ENCODE measurements at regions not wholly inside any gene's neighbourhood (a gene's known extent, or its start where the extent isn't known, plus 50 kb on each side); places are given as distances from the start of the nearest gene placed in this dataset.
"Not testable (repeated sequence)": the region's sequence is repeated elsewhere in the genome, so short reads cannot be mapped to it uniquely, and the experiment has no call there.

DNA sequence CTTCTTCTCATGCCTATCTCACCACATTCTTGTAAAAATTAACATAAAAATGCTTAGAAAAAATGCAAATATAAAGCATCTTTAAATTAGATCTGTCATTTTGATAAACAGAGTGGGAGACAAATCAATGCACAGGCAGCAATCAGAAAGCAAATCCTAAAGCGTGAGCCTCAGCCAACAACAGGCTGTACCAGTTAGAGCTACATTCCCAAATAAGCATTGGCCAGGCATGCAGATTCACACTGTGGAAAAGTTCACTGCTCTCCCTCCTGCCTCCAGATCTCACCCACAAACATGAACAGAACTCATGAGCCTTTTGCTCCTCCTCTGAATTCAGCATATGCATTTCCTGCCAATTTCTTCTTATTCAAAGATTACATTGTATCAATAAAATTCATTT lies 115.2 kb upstream of the FAT3 start:
- DNase-seq = no peak

GRCh38 chr11:92107331-92107730 lies 117.3 kb upstream of the FAT3 start:
- no peak for DNase-seq

GRCh38 chr11:92104349-92104748 lies 120.3 kb upstream of the FAT3 start:
- DNase-seq = no peak

- DNase-seq = no peak
These were observed 122.7 kb upstream of the FAT3 start for GRCh38 chr11:92101920-92102319.

DNA sequence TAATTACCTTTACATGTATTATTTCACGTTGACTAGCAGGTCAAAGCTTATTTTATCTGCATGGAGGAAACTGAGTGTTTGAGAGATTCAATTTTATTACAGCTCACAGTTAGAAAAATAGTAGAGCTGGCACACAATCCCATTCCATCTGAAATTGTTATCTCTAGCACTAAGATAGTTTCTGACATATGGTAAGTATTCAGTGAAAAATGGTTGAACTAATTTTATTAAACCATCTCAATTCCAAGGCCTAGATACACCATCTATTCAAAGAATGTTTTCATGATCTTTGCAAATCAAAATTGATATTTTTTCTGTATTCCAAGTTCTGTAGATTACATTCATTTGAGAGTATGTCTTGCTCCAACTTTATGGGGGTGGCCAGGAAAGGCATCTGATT lies 125.4 kb upstream of the FAT3 start:
- no peak for DNase-seq

DNA sequence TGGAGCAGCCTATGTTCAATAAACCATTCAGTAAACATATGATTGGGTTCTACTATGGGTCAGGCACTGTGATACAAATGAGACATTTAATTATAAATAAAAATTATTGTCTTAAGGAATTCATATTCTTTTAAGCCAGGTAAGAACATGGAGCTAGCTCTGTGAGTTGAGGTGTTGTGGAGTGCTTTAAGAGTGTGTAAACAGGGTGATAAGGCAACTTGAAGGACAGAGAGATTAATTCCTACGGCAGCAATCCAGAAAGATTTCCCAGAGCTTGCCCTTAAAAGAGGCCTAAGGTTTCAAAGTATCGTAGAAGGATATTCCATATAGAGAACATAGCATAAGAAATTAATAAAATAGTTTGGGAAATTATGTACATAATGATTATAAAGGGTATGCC lies 126.4 kb upstream of the FAT3 start:
- DNase-seq = no peak

- DNase-seq = no peak
These were observed 136.7 kb upstream of the FAT3 start for GRCh38 chr11:92087725-92088537.

- no peak for DNase-seq
These were observed 141.5 kb upstream of the FAT3 start for GRCh38 chr11:92083123-92083522.

- DNase-seq = no peak
These were observed 142.0 kb upstream of the FAT3 start for GRCh38 chr11:92082652-92083051.

GRCh38 chr11:92074498-92074897 lies 150.1 kb upstream of the FAT3 start:
- not testable (repeated sequence) for DNase-seq

- no peak for DNase-seq
These were observed 153.0 kb upstream of the FAT3 start for GRCh38 chr11:92071660-92072059.

DNA sequence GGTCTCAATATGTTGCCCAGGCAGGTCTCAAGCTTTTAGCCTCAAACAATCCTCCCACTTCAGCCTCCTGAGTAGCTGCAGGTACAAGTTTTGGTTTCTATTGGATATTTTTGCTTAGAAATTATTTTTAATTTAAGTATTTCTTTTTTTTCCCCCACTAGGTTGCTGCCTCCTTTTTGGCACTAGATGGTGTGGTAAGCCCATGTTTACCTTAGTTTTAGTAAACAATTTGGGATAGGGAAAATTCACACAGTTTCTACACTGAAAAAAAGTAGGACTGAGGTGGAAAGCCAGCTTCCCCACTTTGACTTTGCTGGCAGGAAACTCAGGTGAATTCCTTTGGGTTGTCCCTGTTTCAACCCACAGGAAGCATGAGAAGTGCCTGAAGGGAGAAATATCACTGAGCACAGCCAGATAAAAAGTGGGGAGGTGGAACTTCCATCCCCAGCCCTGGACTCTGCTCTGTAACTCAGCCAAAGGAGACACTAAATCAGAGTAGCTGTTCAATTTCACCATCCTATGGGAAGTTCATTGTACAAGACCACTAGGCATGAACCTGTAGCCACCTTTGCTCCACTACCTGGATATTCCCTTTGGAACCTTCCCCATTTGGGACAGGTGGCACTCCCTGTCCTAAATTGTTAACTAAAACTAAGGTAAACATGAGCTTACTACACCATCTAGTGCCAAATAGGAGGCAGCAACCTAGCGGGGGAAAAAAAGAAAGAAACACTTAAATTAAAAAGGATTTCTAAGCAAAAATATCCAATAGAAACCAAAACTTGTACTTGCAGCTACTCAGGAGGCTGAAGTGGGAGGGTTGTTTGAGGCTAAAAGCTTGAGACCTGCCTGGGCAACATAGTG lies 154.4 kb upstream of the FAT3 start:
- DNase-seq = no peak

DNA sequence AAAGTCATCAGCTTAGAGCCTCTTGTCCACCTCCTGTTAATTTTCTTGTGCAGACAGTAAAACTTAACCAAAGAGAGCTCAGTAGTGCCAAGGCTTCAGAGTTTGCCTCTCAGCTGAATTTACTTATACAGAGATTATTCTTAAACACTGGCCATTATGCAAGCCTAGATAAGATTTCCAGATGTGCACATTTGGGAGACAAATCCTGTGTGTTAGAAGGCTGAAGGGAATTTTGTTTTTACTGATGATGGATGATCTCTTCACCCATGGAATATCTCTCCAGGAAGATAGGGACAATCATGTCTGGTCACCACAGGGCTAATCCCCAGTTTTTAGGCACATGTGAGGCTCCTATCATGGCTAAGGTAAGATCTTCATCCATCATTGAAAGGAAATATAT lies 157.6 kb upstream of the FAT3 start:
- no peak for DNase-seq

GRCh38 chr11:92061456-92062062 lies 163.1 kb upstream of the FAT3 start:
- DNase-seq = no peak

GRCh38 chr11:92057849-92058442 lies 166.7 kb upstream of the FAT3 start:
- no peak for DNase-seq

DNA sequence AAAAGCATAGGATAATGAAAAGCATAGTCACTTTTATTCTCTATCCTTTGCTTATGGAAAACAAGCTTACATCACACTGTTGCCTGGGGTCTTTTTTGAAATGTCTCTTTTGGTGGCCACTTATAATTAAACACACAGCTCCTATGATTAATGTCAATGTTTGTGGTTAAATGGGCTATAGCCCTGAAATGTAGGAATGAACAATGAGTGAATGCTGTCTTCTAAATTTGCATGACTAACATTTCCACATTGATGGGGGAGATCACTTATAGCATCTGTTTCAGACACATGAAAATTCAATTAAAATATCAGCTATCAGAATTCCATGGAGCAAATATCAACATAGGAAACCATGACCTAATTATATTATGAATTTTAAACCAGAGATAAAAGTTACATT lies 171.4 kb upstream of the FAT3 start:
- DNase-seq = no peak

GRCh38 chr11:92050305-92050704 lies 174.3 kb upstream of the FAT3 start:
- DNase-seq = no peak

- DNase-seq = no peak
These were observed 176.2 kb upstream of the FAT3 start for GRCh38 chr11:92048415-92048814.

DNA sequence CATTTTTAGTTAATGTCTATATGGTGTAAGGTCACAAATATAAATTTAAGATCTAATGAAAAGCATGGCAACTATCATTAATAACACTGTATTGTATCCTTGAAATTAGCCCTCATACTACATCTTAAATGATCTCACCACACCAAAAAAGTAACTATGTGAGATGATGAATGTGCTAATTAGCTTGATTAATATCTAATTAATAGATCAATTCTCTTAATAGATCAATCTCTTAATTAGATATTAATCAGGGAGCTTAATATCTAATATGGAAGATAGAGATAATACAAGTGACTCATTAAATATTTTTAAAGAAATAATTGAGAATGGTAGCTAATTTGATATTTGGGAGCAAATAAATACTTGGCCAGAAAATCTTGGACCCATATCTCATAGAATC lies 178.5 kb upstream of the FAT3 start:
- DNase-seq = no peak

DNA sequence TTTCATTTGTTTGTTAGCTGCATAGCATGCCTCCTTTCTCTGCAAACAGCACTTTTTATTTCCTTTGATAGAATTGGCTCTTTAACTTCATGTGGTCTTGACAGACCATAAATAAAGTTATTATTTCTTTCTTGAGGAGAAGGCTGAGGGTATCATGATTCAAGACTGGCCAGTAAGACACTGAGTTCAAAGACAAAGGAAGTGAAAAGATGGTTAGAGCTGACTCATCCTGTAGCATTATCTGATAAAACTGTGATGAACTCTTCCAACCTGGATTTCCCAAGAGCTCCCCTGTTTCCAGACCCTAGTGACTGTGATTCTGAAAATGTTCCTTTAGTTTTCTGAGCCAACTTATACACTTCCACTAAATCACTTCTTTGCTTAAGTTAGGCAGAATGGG lies 179.3 kb upstream of the FAT3 start:
- no peak for DNase-seq

- DNase-seq = no peak
These were observed 189.1 kb upstream of the FAT3 start for GRCh38 chr11:92035488-92035887.

- not testable (repeated sequence) for DNase-seq
These were observed 197.5 kb upstream of the FAT3 start for GRCh38 chr11:92027136-92027535.

DNA sequence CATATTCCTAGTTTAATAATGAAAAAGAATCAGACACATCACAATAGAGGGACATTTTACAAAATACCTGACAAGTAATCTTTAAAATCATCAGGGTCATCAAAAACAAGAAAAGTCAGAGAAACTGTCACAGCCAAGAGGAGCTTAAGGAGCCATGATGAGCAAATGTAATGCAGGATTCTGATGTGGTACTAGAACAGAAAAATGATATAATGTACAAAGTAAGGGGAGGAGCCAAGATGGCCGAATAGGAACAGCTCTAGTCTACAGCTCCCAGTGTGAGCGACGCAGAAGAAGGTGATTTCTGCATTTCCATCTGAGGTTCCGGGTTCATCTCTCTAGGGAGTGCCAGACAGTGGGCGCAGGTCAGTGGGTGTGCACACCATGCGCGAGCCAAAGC lies 198.0 kb upstream of the FAT3 start:
- DNase-seq = no peak
